ENCODE measurements at regions not wholly inside any gene's neighbourhood (a gene's known extent, or its start where the extent isn't known, plus 50 kb on each side); places are given as distances from the start of the nearest gene placed in this dataset.
"Not testable (repeated sequence)": the region's sequence is repeated elsewhere in the genome, so short reads cannot be mapped to it uniquely, and the experiment has no call there.

DNA sequence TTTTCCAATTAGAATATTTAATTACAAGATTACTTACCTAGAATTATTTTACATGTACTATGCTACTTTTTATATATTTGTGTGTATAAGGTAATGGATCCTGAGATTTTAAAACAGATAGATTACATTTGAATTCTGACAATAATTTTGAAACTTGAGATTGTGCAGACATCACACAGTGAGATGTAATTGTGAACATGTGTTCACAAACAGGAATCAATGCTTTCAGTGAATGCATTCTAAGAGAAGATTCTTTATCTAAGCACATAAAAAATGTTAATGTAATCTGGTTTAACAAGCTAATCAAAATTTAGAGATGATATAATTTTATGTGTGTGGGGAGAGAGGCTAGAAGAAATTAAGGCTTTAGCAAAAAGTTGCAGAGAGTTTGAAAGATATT, 1925.5 kb downstream of the ARAP2 start:
- DNase-seq = no peak

DNA sequence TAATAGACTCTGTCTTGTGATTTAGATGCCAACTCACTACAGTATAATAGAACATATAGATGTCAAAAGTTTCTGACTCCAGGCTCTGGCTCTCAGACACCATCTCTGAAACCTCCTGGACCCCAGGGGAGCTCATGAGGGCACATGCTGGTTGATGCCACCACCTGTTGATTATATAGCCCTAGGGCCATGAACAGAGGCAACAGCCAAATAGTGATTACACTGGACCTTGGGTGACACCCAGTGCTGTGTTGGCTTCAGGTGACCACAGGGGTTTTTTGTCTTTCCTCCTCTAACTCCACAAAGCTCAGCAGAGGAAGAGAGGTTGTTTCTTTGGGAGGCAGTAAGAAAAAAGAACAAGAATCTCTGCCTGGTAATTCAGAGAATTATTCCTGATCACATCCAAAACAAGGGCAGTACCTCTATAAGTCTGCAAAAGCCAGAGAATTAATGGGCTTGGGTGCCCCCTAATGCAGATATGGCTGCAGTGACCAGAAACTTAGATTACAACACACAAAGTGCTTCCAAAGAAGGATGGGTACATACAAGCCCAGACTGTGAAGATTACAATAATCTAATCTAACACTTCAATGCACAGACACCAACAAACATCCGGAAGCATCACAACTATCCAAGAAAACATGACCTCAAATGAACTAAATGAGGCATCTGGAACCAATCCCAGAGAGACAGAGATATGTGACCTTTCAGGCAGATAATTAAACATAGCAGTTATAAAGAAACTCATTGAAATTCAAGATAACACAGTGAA, 1920.6 kb downstream of the ARAP2 start:
- DNase-seq = no peak

DNA sequence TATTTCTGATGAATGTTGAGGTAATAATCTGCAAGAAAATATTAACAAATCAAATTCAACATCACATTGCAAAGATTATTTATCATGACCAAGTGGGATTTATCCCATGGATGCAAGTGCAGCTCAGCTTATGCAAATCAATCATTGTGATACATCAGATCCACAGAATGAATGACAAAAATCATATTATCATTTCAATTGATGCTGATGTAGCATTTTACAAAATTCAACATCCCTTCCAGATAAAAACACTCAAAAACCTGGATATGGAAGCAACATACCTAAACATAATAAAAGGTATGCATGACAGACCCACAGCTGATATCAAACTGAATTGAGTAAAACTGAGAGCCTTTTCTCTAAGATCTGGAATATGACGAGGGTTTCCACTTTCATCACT, 1915.4 kb downstream of the ARAP2 start:
- no peak for DNase-seq

DNA sequence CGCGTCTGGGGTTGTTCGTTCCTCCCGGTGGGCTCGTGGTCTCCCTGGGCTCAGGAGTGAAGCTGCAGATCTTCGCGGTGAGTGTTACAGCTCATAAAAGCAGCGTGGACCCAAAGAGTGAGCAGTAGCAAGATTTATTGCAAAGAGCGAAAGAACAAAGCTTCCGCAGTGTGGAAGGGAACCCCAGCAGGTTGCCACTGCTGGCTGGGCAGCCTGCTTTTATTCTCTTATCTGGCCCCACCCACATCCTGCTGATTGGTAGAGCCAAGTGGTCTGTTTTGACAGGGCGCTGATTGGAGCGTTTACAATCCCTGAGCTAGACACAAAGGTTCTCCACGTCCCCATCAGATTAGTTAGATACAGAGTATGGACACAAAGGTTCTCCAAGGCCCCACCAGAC, 1909.2 kb downstream of the ARAP2 start:
- not testable (repeated sequence) for DNase-seq

DNA sequence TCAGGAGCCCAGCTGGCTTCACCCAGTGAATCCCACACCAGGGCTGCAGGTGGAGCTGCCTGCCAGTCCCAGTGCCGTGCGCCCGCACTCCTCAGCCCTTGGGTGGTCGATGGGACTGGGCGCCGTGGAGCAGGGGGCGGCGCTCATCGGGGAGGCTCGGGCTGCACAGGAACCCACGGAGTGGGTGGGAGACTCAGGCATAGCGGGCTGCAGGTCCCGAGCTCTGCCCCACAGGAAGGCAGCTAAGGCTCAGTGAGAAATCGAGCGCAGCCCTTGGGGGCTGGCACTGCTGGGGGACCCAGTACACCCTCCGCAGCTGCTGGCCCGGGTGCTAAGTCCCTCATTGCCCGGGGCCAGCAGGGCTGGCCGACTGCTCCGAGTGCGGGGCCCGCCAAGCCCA, 1908.8 kb downstream of the ARAP2 start:
- not testable (repeated sequence) for DNase-seq

DNA sequence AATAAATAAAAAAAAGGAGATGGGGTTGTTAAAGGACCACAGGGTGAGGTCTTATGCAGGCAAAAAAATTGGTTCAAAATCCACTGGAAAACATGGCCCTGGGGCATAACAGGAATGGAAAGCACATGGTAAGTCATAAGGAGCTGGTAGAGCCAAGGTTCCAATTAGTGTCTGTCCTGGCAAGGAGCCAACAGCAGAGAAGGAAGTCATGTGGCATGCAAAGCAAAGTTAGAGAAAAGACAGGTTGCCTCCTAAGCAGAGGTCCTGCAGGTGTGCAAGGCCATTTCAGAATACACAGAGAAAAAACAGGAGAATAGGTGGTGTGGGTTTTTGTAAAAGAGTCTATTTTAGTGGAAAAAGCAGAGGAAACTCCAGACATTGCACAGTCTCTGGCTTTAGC, 1881.7 kb downstream of the ARAP2 start:
- no peak for DNase-seq

DNA sequence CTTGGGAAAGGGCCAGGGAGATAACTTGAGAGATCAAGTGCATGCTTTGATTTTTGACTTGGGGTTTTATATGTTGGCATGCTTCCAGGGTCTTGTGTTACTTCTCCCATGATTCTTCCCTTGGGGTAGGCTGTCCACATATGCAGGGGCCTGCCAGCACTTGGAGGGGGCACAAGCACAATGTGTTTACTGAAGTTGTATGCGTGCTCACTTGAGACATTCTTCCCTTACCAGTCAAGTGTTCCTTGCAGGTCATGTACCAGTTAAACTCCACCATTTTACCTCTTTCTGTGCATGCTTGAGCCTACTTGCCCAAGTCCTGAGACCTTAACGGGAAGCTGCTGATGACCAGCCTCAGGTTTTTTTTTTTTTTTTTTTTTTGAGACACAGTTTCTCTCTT, 1880.5 kb downstream of the ARAP2 start:
- no peak for DNase-seq

DNA sequence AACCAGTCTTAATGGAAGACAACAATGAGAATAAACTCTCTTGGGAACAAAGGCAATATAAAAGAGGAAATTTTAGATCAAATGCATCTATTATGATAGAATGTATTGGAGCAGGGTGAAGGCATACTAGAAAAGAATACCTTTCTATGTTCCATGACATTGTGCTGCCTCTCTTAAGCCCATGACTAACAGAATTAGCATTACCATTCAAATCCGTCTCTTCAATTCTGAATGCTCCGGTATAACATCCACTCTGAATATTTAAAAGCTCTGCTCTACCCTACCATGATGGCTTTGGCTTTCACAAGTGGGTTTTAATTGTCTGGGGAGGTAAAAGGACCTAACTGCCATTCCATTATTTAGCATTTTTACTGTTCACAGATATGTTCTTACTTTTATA, 1878.4 kb downstream of the ARAP2 start:
- no peak for DNase-seq

DNA sequence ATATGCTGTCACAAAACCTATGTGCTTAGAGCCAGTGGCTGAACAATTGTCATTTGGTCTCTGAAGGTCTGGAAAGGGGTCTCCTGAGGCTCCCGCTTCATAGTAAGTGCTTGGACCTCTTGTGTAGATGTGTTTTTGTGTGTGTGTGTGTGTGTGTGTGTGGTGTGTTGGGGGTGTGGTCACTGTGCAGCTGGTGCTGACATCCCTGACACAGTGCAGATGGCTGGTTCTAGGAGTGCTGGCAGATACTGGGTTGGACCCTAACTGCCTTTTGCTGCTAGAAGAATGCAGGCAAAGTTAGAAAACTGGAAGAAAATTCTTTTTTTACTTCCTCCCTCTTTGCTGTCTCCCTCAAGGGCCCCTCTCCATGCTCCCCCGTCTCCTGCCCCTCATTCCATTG, 1872.6 kb downstream of the ARAP2 start:
- DNase-seq = no peak

DNA sequence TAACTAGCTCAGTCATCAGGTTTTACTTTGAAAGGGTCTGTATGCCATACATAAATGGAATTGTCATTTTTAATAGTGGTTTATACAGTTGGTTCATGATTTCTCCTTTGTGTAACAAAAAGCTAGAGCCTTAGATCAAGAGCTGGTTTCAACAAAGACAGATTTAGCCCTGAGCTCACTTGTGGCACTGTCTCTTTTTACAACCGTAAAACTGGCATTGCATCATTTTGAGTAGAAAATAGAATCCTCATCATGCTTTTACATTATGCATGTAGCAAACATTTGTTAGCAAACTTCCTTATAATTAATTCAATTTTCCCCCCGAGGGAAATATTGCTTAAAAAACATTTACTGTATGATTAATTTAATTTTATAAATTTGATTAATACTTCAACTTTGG, 1871.5 kb downstream of the ARAP2 start:
- DNase-seq = no peak

DNA sequence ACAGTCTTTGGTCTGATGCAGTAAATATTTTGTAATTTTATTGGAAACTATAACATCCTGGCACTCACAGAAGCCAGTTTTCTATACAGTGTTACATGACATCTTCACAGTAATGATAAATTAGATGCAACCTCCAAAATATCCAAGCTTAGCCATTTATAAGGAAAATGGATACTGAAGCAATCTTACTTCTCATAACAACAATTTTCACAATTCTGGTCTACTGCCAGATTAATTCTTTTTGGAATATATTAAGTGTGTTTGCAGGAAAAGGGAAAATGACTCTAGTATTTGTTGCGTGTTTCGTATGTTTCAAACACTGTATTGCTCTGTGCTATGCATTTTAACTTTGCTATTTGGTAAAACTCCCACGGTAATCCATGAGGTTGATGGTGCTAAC, 1870.9 kb downstream of the ARAP2 start:
- no peak for DNase-seq

DNA sequence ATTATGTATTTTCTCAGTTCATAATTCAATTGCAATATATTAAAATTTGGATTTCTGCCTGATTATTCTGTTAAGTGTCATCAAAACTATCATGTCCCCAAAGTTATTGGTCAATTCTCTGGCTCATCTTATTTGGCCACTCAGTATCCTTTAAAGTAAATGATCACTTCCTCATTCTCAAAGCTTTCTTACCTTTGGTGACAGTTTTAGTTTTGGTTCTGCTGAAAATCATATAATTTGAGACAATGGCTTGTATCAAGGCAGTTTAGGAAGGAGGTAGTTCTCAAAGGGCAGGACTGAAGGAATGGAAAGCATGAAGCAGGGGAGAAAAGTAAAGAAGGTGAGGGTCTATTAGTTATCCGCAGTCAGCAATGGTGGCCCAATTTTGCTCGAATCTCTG, 1832.1 kb downstream of the ARAP2 start:
- no peak for DNase-seq

DNA sequence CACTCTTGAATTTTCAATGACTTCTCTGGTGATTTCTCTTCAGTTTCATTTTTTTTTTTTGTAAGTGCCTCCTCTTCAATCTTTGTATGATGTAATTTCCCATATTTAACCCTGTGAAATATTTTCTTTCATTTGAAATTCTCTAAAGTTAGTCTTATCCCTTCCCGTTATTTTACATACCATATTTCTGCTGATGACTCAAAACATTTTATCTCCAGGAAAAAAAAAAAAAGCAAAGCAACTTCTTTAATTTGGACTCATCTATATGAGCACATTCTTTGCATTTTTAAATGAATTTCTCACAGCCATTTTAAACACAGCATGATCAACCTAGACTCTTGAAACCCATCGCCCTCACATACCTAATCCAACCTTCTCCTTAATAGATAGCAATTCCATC, 1831.4 kb downstream of the ARAP2 start:
- DNase-seq = no peak

DNA sequence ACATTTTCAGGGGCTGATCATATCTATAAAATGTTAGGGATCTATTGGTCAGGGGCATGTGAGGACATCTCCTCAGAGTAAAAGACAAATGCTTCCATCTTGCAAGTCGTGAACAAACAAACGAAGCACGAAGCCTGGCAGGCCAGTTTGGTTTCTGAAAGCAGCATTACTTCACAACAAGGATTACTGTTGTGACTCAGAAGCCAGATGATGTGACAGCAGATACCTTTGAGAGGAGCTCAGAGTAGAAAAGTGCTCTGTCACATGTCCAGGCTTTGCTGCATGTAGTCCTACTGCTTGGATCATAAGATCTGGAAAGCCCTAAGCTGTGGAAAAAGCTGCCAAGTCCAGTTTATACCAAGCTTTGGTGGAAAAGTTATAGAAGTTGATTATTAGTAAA, 1827.2 kb downstream of the ARAP2 start:
- no peak for DNase-seq

DNA sequence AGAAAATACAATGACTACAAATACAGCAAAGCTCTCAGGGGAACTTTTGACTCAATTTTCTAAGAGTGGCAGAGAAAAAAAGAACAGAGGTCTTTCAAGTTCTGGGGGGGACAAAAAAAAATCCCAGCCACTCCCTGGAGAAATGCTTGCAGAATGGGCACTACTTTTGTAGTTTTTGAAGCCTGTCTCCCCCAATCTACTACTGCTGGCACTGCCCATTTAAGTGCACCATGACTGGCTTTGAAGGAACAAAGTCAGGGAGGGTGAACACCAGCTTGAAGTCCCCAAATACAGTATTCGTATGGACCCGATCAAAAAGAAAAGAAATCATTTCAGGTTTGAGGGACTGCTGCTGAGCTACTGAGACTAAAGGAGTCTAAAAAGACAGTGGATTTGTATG, 1824.4 kb downstream of the ARAP2 start:
- no peak for DNase-seq

DNA sequence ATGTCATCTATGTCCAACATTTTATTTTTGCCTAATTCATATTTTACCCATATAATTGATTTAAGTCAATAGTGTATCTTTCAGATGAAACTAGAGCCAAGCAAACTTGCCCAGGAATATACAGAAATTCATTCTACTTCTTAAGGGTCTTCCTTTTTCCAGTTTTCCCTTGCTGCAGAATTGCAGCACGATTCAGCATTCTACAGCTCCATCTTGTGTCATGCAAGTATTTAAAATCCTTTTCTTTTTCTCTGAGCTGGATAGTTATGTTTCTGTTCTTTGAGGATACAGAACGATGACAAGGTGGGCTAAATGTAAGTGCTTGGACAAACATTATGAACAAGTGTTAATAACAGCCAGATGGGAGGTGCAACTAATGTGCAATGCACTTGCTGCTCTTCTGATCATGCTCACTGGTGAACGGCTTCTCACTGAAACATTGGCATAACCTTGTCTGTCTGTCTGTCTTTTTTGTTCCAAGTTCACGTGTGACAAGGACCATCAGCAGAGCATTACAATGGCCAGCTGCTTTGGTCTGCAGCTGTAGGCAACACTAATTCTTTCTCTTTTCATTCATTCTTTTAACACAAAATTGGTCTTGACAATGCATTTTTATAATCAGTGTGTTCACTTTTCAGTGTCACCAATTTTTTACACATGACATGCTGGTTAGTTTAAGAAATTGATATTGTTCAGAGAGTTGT, 1821.7 kb downstream of the ARAP2 start:
- peak; percentile 31 for DNase-seq

DNA sequence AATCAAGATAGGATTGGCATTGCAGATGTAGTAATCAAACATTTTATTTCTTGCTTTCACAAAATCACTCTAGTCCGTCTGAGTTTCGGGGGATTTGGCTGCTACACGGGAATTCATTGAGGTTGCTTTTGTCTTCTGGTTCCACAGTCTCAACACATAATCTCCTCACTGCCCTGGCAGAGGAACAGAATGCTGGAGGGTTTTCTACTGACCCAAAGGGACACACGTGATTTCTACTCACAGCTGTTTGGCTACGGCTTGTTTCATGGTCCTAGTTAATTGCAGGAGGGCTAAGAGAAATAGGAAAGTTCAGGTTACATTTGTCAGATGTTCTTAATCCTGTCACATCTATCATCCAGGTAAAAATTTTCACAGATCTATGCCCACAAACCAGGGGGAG, 1811.6 kb downstream of the ARAP2 start:
- no peak for DNase-seq

DNA sequence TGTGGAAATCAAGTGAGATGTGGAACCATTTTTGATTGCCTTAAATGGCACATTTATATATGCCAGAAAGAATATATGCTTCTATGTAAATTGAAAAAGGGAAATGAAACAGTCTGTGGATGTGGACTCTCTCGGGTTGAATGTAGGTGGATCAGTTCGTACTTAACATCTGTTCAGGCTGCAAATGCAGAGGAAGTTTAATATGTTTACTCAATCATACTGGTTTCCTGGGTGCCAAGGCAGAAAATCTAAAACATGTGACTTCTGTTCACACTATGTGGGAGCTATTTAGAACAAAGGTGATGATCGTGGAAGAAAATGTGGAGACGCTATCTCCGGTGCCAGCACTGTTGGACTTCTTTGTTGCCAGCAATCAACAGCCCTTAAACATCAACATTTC, 1809.9 kb downstream of the ARAP2 start:
- DNase-seq = not testable (repeated sequence)

DNA sequence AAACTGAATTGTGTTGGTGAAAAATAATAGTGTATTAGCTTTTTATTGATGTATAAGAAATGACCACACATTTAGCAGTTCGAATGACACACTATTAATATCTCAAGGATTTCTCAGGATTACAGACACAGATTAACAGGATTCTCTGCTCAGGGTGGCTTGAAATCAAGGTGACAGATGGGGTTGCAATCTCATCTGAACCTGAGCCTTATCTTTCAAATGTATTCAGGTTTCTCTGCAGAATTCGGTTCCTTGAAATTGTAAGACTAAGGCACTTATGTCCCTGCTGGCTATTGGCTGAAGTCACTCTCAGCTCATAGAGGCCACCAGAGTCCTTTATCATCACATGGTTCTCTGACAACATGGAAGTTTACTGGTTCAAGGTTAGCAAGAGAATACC, 1780.1 kb downstream of the ARAP2 start:
- DNase-seq = no peak

DNA sequence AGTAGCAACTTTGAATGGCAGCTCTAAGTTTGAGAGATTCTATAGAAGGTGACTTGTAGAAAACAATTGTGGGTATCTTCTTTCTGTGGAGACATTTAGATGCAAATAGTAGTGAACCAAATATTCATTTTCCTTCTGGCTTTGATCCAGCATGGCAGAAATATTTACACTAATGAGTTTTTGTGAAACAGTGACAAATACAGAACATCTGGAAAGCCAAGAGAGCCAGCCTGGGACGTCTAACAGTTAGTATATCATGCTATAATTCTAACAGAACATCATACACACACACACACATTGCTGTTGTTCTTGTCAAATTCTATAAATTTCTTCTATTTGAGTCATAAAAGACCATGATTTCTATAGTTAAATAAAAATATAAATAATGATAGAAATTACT, 1777.9 kb downstream of the ARAP2 start:
- no peak for DNase-seq

DNA sequence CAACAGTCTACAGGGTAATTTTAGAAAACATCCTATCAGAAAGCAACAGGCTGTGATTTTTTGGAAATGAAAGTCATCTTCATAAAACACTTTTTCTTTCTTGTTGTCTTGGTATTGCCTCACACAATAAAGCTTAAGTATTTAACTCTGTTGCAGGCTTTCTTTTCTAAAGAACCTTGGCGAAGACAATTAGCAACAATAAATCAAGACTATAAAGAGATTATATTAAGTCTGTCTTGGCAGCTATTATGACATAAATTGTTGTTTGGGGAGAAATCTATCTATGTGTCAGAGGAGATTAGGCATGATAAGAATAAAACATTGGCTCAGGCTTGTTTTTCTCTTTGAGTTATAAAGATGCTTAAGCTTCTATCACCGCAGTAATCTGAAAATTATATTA, 1774.8 kb downstream of the ARAP2 start:
- no peak for DNase-seq

DNA sequence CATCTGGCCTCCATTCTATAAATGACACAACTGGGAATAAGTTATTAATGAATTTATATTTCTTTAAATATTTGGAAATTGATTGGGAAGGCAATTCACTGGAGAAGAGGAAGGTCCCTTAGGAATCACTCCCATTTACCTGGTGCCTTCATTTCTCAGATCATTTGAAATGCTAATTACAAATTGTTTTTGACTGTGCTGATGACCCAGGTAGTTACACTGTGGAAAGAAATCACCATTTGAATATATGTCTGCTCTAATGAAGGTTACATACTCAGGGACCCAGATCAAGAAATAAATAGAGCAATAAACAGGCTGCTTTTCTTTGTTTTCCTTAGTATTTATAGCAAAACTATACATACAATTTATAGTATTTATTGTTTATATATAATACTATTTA, 1759.1 kb downstream of the ARAP2 start:
- peak; percentile 0 for DNase-seq

DNA sequence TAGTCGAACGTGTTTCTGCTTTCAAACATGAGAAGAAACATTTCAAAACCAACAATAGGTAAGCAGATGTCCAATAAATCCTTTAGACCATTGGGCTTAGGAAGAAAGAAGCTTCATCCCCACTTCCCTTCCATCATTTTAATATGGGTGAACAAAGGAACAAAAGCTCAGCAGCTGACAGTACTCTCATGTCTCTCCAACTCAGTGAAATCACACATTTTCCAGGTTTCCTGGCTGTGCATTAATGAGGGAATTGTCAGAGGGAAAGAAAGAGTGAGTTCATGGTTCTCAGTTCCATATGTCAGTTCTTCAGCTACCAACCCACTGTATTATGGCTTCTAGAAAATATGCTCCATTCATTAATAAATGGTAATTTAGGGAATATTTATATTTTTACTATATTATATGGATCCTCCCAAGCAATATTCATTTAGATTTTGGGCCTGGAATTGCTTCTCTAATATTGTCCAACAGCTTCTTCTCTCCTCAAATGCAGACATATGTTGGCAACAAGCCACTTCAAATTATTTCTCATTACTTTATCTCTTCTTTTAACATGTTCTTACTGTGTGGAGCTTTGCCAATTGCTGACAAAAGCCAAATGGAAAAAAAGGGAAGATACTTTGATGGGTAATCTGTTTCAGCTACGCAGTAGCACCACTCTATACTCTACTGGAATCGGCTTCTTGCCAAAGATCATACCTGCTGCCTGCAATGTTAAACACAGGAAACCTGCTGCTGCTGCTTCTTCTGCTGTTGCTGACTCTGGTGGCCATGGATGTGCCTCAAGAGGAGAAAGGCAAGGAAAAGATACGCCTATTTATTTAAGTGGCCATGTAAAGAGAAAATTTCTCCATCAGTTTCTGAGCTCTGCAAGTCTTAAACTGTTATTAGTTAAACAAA, 1757.6 kb downstream of the ARAP2 start:
- DNase-seq = peak; percentile 66

DNA sequence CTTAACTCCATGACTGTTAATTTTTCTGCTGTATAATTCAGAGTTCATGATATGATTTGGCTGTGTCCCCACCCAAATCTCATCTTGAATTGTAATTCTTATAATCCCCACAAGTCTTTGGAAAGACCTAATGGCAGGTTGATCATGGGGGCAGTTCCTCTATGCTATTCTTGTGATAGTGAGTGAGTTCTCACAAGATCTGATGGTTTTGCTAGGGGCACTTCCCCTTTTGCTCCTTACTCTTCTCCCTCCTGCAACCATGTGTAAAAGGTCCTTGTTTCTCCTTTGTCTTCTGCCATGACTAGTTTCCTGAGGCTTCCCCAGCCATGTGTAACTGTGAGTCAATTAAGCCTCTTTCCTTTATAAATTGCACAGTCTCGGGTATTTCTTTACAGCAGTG, 1751.9 kb downstream of the ARAP2 start:
- no peak for DNase-seq
